ENCODE measurements at regions not wholly inside any gene's neighbourhood (a gene's known extent, or its start where the extent isn't known, plus 50 kb on each side); places are given as distances from the start of the nearest gene placed in this dataset.

- no peak overlapping the region for H3K27ac ChIP-seq (ENCODE audit: low read depth in 2 of 2, low read length in 1 of 2)
- H3K9ac ChIP-seq = no peak overlapping the region
- no peaks in the 10 kb centered on the region for H3K9me2 ChIP-seq
- H3K4me3 ChIP-seq (ENCODE audit: low read depth in 2 of 2, low read length in 1 of 2) = no peak overlapping the region
- no peak for DNase-seq
- H4K20me1 ChIP-seq (ENCODE audit: insufficient read depth) = no peaks in the 10 kb centered on the region
- WGBS (ENCODE audit: low lambda C conversion rate) = 4% methylated on average over 1 of the region's 1 CpG
- H3F3A ChIP-seq (replicated peaks; ENCODE audit: insufficient read depth) = no peaks in the 10 kb centered on the region
- H2AFZ ChIP-seq (ENCODE audit: low read depth) = no peak overlapping the region
- H3K79me2 ChIP-seq (ENCODE audit: insufficient read depth) = no peaks in the 10 kb centered on the region
- H3K36me3 ChIP-seq (replicated peaks in 1 of 2; ENCODE audit: control insufficient read depth in 1 of 2, insufficient read depth in 2 of 2, low read length in 1 of 2) = no peaks in the 10 kb centered on the region
- no peaks in the 10 kb centered on the region for H3K27me3 ChIP-seq (ENCODE audit: insufficient read depth)
- TF ChIP-seq RCOR1 (IDR thresholded peaks at IDR 0.05; ENCODE audit: low read length) = no peak
- TF ChIP-seq TCF12 (IDR thresholded peaks at IDR 0.05) = no peak
- no peak for TF ChIP-seq MXI1 (IDR thresholded peaks at IDR 0.05; ENCODE audit: low read depth, low read length)
- TF ChIP-seq USF1 (IDR thresholded peaks at IDR 0.05; ENCODE audit: borderline replicate concordance, low read depth) = no peak
- TF ChIP-seq SMC3 (IDR thresholded peaks at IDR 0.05; ENCODE audit: low read depth, low read length) = no peak
- TF ChIP-seq GATA2 (CRISPR knock-in tag; IDR thresholded peaks at IDR 0.05) = no peak
- TF ChIP-seq FOXJ3 (CRISPR knock-in tag; IDR thresholded peaks at IDR 0.05) = no peak
- TF ChIP-seq USF2 (IDR thresholded peaks at IDR 0.05; ENCODE audit: borderline replicate concordance, low read depth, low read length) = no peak
- TF ChIP-seq TAF1 (IDR thresholded peaks at IDR 0.05; ENCODE audit: borderline replicate concordance, low read depth, low read length) = no peak
- no peak for TF ChIP-seq NRF1 (IDR thresholded peaks at IDR 0.05; ENCODE audit: low read depth, low read length)
- TF ChIP-seq CTCF (IDR thresholded peaks at IDR 0.05) = no peak
- no peak for TF ChIP-seq MEF2A (IDR thresholded peaks at IDR 0.05; ENCODE audit: borderline replicate concordance, low read depth)
- TF ChIP-seq CHD2 (IDR thresholded peaks at IDR 0.05; ENCODE audit: low read length, partially characterized antibody) = no peak
- TF ChIP-seq FOXM1 (IDR thresholded peaks at IDR 0.05; ENCODE audit: low read depth) = no peak
- no peak for TF ChIP-seq EP300 (IDR thresholded peaks at IDR 0.05; ENCODE audit: borderline replicate concordance in 1 of 2, low read depth in 1 of 2, low read length in 1 of 2)
- no peak for TF ChIP-seq JUND (IDR thresholded peaks at IDR 0.05)
- ChIA-PET CTCF (no interaction called here), POLR2A (no interaction called here)
- no peaks in the 10 kb centered on the region for H3K9me3 ChIP-seq
- no peak overlapping the region for H3K4me2 ChIP-seq
- H3K4me1 ChIP-seq (ENCODE audit: control insufficient read depth in 1 of 2, insufficient read depth in 2 of 2, low read depth in 1 of 2, low read length in 1 of 2) = no peaks in the 10 kb centered on the region
Observed at GRCh38 chr14:97785495-97785894, 988.3 kb downstream of the VRK1 start.

GRCh38 chr14:97788364-97788763 lies 991.2 kb downstream of the VRK1 start:
- Histone ChIP-seq H3K9me2 (no peaks in the 10 kb centered on the region), H2AFZ (ENCODE audit: low read depth) (no peak overlapping the region), H3K27ac (ENCODE audit: low read depth in 2 of 2, low read length in 1 of 2) (no peak overlapping the region), H4K20me1 (ENCODE audit: insufficient read depth) (no peaks in the 10 kb centered on the region), H3K9ac (no peak overlapping the region), H3K79me2 (ENCODE audit: insufficient read depth) (no peaks in the 10 kb centered on the region), H3K36me3 (replicated peaks in 1 of 2; ENCODE audit: control insufficient read depth in 1 of 2, insufficient read depth in 2 of 2, low read length in 1 of 2) (no peaks in the 10 kb centered on the region), H3K9me3 (no peaks in the 10 kb centered on the region), H3F3A (replicated peaks; ENCODE audit: insufficient read depth) (no peaks in the 10 kb centered on the region), H3K27me3 (ENCODE audit: insufficient read depth) (no peaks in the 10 kb centered on the region), H3K4me1 (ENCODE audit: control insufficient read depth in 1 of 2, insufficient read depth in 2 of 2, low read depth in 1 of 2, low read length in 1 of 2) (no peaks in the 10 kb centered on the region), H3K4me2 (no peak overlapping the region), H3K4me3 (ENCODE audit: low read depth in 2 of 2, low read length in 1 of 2) (no peak overlapping the region)
- CTCF ChIA-PET = no interaction called here
- TF ChIP-seq CHD2 (IDR thresholded peaks at IDR 0.05; ENCODE audit: low read length, partially characterized antibody) = no peak
- no peak for TF ChIP-seq TEAD4 (IDR thresholded peaks at IDR 0.05; ENCODE audit: borderline replicate concordance, insufficient read depth)
- no peak for TF ChIP-seq MEF2A (IDR thresholded peaks at IDR 0.05; ENCODE audit: borderline replicate concordance, low read depth)
- TF ChIP-seq POLR2AphosphoS5 (IDR thresholded peaks at IDR 0.05; ENCODE audit: low read depth, low read length) = no peak
- no peak for TF ChIP-seq PBX3 (IDR thresholded peaks at IDR 0.05)
- TF ChIP-seq RXRA (IDR thresholded peaks at IDR 0.05; ENCODE audit: borderline replicate concordance, low read depth) = no peak
- no peak for TF ChIP-seq EP300 (IDR thresholded peaks at IDR 0.05; ENCODE audit: borderline replicate concordance in 1 of 2, low read depth in 1 of 2, low read length in 1 of 2)
- TF ChIP-seq ELF1 (IDR thresholded peaks at IDR 0.05) = no peak
- TF ChIP-seq CTCF (IDR thresholded peaks at IDR 0.05) = no peak
- no peak for TF ChIP-seq MXI1 (IDR thresholded peaks at IDR 0.05; ENCODE audit: low read depth, low read length)
- POLR2A ChIA-PET = no interaction called here
- DNase-seq = no peak

All from SK-N-SH (cell line).